ENCODE measurements at regions not wholly inside any gene's neighbourhood (a gene's known extent, or its start where the extent isn't known, plus 50 kb on each side); places are given as distances from the start of the nearest gene placed in this dataset.

GRCh38 chr4:115396034-115396433 lies 282.6 kb upstream of the NDST4 start:
- DNase-seq, result no peak

DNA sequence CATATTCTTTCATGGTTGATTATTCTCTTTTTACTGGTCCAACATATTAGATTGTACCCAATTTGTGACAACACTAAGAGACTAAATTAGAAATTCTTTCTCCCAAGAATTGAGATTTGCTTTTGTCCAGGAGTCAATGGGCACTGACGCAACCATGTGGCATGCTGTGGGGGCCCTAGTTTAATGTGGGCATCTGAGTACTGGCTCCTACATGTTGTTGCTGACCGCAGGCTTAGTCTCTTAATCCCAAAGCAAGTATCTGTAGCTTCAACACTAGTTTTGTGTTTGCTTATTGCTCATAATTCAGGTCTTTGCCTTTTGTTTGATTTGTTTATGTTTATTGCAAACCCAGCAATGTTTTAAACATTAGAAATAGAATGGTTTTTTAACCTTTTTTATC lies 263.4 kb upstream of the NDST4 start:
- DNase-seq, result no peak

GRCh38 chr4:115374621-115375020 lies 261.2 kb upstream of the NDST4 start:
- no peak for DNase-seq

- DNase-seq, result no peak
These were observed 257.1 kb upstream of the NDST4 start for GRCh38 chr4:115370490-115370889.

- no peak for DNase-seq
These were observed 256.6 kb upstream of the NDST4 start for GRCh38 chr4:115370012-115370411.

DNA sequence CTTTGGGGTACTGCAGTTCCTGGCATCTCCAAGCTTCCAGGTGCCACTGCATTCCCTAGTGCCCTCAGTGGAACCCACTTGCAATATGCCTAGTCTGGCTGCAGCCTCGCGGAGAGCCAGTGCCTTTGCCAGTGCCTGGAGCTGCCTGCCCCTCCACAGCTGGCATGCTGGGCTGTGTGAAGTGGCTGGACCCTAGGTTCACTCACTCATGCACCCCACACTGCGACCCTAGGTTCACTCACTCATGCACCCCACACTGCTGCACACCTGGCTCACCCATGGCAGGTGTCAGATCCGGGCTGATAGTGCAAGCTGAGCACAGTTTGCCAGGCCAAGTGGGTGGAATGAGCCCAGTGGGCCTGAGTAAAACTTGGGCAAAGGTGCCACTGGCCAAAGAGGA lies 253.0 kb upstream of the NDST4 start:
- no peak for DNase-seq

- no peak for DNase-seq
These were observed 251.8 kb upstream of the NDST4 start for GRCh38 chr4:115365185-115365584.

DNA sequence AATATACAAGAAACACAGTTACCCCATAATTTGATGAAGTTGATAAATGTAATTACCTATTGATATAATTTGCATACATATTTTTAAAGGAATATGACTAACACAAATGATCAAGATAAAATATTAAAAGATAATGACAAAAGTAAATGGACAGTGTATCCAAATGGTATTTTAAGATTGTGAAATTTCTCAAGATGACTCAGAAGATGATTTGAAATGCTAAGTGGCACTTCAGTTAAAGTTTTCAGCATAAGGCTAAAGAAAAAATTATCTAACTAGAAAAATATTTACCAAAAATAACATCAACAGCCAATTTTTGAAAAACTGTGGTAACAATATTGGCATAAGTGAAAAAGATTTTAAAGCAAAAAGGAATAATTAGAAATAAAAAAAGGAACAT lies 248.4 kb upstream of the NDST4 start:
- DNase-seq, result no peak

GRCh38 chr4:115360431-115360830 lies 247.0 kb upstream of the NDST4 start:
- DNase-seq, result no peak

DNA sequence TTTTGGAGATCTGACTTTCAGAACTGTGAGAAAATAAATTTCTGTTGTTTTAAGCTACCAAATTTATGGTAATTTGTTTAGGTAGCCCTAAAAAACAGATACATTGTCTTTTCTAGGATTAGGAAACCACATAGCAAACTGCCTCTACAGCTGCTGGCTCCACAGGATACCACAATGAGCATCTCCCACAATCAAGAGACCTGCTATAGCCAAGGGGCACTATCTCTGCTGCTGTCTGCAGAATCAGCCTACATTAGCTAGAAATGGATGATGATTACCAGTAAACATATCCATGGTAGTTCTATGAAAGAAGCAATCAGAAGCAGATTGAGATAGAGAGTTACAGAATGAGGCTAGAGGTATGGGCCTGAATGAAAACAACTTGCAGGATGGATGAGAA lies 244.4 kb upstream of the NDST4 start:
- no peak for DNase-seq

- DNase-seq, result no peak
These were observed 242.8 kb upstream of the NDST4 start for GRCh38 chr4:115356176-115356575.

DNA sequence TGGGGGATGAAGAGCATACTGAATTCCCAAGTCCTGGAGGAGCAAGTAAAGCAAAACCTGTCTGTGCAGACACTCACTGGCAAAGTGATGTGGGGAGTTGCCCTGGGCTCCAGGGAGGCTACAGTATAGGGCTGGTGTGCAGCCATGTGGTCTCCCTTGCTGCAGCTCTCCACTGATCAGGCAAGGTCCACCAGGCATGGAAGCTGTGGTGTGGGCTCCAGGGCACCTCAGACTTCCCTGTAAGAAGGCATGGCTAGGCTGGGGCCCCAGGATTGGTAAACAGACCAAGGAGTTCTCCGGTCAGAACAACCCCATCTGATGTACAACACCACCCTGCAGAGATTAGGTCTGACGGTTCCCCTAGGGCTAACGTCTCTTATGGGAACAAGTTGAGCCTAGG lies 241.9 kb upstream of the NDST4 start:
- no peak for DNase-seq

DNA sequence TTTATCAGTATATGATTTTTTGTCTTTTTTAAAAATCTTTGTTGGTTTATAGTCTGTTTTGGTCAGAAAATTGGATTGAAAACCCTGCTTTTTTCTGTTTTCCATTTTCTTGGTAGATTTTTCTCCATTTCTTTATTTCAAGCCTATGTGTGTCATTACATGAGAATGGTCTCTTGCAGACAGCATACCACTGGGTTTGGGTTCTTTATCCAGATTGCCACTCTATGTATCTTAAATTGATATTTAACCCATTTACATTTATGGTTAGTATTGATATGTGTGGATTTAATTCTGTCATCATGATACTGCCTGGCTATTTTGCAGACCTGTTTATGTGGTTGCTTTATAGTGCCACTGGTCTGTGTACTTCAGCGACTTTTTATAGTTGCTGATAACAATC lies 239.9 kb upstream of the NDST4 start:
- DNase-seq, result no peak

GRCh38 chr4:115343171-115343570 lies 229.8 kb upstream of the NDST4 start:
- no peak for DNase-seq

DNA sequence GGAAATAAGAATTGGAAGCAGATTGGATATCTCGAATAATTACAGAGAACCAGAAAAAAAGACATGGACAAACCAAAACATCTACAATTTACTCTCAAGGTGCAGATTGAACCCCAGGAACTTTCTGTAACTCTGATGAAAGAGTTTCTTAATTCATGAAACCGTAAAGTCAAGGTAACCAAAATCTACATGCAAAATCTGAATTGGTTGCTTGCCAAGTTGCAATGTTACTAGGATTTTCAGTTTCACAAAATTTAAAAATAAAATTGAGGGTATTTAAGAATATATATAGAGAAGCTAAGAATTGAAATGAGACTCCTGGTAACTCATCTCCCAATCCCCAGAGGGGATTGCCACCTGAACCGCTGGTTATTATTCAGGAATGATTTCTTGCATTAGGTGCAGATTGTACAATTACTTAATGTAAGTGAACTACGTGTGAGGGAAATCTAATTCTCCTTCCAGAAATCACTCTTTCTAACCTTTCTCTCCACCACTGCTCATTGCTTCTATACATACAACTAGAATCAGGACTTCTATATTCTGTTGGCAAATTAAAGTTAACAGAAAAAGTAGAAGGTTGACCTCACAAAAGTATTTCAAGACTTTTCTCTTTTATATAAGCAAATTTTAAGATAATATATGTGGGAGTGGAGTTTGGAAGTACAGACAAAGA lies 221.5 kb upstream of the NDST4 start:
- no peak for DNase-seq

DNA sequence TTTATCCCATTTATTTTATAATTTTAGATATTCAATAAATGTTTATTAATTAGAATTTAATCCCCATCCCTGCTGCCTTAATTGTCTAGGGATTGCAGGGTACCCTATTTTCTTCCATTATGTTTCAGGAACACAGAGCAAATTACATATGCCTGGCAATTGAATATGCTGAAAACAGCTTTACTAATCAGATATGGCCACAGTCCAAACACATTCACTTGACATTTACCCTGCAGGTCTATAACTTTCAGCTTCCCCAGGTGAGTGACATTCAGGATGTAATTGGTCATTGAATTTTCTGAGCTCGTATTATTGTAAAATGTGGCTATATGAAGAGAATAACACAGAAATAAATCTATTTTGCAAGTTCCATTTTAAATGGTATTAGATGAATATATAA lies 218.7 kb upstream of the NDST4 start:
- no peak for DNase-seq

DNA sequence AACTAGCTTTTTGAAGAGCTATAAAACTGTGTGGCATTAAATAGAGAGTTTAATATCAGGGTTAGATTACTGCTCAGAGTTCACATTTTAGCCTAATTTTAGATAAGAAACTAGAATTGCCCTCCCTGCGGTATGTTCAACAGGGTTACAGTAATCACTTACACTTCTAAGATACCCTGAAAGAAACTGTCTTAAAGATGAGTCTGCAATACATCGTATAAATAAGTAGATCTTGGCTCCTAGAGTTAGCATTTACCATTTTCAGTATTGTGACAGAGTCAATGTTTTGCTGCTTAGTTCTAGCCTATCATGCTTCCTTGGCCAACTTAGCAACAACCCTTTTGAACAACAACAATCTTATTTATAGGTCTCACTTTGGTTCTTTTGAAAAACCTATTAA lies 217.8 kb upstream of the NDST4 start:
- no peak for DNase-seq

DNA sequence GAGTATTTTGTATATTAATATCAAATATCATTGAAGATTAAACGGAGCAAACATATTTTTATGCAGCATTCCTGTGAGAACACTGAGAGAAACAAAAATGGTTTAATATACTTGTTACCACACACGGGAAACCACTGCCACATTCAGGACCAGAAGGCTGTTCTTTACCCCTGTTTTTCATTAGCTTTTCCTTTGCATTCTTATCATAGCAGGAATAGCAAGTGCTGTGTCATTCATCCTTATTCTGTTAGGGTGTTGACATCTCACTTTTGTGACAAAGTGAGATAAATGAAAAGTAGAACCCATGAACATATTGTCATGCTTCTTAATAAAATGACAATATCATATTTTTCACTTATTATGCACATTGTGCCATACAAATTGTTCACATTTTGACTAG lies 212.4 kb upstream of the NDST4 start:
- no peak for DNase-seq

- DNase-seq, result no peak
These were observed 209.8 kb upstream of the NDST4 start for GRCh38 chr4:115323106-115323707.

DNA sequence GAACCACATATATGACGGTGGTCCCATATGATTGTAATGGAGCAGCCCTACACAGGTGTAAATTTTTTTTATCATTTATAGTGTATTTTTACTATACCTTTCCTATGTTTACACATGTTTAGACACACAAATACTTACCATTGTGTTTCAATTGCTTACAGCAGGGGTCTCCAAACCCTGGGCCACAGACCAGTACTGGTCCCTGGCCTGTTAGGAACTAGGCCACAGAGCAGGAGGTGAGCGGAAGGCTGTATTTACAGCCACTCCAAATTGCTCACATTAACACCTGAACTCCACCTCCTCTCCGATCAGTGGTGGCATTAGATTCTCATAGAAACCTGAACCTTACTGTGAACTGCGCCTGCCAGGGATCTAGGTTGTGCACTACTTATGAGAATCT lies 201.8 kb upstream of the NDST4 start:
- DNase-seq, result no peak

GRCh38 chr4:115310641-115311040 lies 197.2 kb upstream of the NDST4 start:
- no peak for DNase-seq

DNA sequence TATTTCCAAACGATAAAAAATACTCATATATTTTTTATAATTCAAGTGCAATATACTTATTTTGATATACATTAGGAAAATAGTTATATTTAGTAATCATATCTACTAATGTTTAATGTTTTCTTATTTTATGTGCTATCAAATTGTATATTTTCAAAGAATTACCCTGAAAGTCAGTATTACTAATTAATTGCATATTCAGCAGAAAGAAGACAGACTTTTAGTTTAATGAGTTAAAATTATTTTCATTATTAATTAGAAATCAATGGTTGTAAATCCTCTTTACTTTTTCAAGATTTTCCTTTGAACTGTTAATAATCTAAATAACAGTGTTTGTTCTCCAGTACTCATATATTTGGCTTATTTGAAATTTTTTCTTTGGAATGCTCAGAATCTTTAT lies 181.3 kb upstream of the NDST4 start:
- DNase-seq, result no peak

DNA sequence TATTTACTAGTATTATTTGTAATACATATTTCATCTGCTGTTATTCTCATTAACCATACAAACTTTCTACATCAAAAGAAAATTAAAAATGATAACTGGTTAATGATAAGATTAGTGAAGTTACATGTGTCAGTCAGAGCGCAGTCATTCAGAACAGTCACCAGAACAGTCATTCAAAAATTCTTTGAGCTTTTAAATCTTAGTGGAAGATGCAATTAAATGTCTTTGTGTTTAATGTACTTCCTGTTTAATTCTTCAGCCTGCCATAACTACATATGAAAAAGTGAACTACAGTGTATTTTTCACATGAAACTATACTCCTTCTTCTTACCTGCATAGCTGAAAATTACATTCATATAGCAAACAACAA lies 179.7 kb upstream of the NDST4 start:
- no peak for DNase-seq

- no peak for DNase-seq
These were observed 179.1 kb upstream of the NDST4 start for GRCh38 chr4:115292320-115293092.

GRCh38 chr4:115287426-115287825 lies 174.0 kb upstream of the NDST4 start:
- DNase-seq, result no peak

Measured in amniotic stem cell (primary cell).